ENCODE measurements at regions not wholly inside any gene's neighbourhood (a gene's known extent, or its start where the extent isn't known, plus 50 kb on each side); places are given as distances from the start of the nearest gene placed in this dataset.

DNA sequence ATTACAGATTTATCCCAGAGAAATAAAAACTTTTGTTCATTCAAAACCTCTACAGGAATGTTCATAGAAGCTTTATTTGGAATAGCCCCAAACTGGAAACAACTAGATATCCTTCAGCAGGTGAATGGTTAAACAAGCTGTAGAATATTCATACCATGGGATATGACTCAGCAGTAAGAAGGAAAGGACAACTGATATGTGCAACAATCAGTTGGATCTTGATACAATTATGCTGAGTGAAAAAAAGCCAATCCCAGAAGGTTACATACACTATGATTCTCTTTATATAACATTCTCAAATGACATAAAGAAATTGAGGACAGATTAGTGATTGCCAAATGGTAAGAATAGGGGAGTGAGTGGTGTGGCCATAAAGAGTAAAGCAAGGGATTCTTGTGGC is 376.7 kb downstream of the S1PR1 start:
- H3K4me3 Mint-ChIP-seq, result no peak overlapping the region
- peaks cover 5% of the 10 kb centered on the region for H3K36me3 Mint-ChIP-seq
- peaks cover 10% of the 10 kb centered on the region for H3K27me3 Mint-ChIP-seq
- no peaks in the 10 kb centered on the region for H3K4me1 Mint-ChIP-seq (ENCODE audit: low read depth)
- peaks cover 14% of the 10 kb centered on the region for H3K9me3 Mint-ChIP-seq (ENCODE audit: low read depth)
- no peak overlapping the region for H3K27ac Mint-ChIP-seq

DNA sequence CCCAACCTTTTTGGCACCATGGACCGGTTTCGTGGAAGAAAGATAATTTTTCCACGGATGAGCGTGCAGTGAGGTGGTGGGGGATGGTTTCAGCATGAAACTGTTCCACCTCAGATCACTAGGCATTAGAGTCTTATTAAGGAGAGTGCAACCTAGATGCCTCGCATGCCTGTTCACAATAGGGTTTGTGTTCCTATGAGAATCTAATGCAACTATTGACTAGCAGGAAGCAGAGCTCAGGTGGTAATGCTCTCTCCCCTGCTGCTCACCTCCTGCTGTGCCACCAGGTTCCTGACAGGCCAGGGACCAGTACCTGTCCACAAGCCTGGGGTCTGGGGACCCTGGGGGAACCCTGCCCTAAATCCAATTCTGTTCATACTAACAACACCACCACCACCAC is 377.8 kb downstream of the OLFM3 start:
- Mint-ChIP-seq H3K4me3 (no peak overlapping the region), H3K27ac (no peak overlapping the region), H3K27me3 (peaks cover 5% of the 10 kb centered on the region), H3K9me3 (ENCODE audit: low read depth) (no peaks in the 10 kb centered on the region), H3K4me1 (ENCODE audit: low read depth) (no peaks in the 10 kb centered on the region), H3K36me3 (no peaks in the 10 kb centered on the region)

DNA sequence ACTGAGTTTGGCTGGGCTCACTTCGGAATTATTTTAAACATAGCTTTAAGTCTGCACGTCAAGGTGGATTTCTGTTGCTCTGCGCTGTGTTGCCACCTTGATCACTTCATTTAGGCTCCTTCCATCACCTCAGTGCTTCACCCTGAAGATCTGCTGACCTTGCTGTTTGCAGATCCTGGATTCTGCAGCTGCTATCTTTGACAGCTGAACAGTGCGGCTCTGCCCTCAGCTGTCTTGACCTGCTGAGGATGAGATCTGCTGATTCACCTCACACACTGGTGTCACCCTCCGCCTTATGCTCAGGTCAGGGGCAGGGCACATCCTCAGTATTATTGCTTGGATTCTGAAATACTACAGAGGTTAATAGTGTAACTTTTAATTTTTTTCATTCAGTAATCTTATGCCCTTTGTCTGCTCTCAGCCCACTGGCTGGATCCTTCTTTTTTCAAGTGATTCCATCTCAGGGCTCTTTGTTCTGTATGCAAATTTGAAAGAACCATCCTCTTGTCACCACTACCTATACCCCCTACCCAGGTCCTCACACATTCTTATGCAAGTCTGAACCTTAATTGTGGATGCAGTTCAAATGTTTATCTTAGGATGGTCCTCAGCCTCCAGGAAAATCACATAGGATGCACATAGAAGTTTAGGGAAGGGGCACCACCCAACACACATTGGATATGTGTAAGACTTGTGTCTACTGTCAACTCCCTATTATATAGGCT is 364.0 kb downstream of the OLFM3 start:
- H3K9me3 Mint-ChIP-seq (ENCODE audit: low read depth), result no peaks in the 10 kb centered on the region
- no peaks in the 10 kb centered on the region for H3K36me3 Mint-ChIP-seq
- H3K4me3 Mint-ChIP-seq, result no peak overlapping the region
- no peaks in the 10 kb centered on the region for H3K4me1 Mint-ChIP-seq (ENCODE audit: low read depth)
- no peak overlapping the region for H3K27ac Mint-ChIP-seq
- no peaks in the 10 kb centered on the region for H3K27me3 Mint-ChIP-seq

DNA sequence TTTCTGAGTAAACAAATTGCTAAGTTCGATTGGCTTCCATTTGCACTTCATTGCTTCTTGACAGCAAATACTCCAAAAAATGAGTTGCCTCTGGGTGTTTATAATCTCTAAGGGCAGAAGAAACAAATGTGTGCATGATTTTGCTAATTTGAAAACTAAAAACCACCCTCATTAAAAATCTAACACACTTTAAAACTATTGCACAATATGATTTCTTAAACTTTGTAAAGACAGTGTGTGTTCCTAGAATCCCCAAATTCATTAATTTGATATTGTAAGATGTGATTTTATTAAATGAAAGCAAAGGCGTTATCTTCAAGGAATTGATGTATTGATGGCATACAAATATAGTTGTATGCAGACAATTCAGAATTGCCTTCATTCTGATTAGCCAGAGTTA is 350.9 kb downstream of the OLFM3 start:
- no peak overlapping the region for H3K27ac Mint-ChIP-seq
- no peaks in the 10 kb centered on the region for H3K36me3 Mint-ChIP-seq
- no peaks in the 10 kb centered on the region for H3K4me1 Mint-ChIP-seq (ENCODE audit: low read depth)
- H3K9me3 Mint-ChIP-seq (ENCODE audit: low read depth), result peaks cover 4% of the 10 kb centered on the region
- peaks cover 9% of the 10 kb centered on the region for H3K27me3 Mint-ChIP-seq
- no peak overlapping the region for H3K4me3 Mint-ChIP-seq

DNA sequence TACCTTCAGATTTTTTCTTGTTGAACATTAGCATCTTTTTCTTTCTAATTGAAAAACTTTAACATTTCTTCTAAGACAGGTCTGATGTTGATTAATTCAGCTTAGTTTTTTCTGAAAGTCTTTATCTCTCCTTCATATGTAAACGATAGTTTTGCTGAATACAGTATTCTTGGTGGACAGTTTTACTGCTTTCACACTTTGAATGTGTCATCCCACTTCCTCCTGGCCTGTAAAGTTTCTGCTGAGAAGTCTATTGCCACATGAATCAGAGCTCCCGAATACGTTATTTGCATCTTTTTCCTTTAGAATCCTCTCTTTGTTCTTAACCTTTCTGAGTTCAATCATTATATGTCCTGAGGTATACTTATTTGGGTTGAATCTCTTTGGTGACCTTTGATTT is 344.2 kb downstream of the OLFM3 start:
- Mint-ChIP-seq H3K4me3 (no peak overlapping the region), H3K4me1 (ENCODE audit: low read depth) (no peaks in the 10 kb centered on the region), H3K27me3 (peaks cover 9% of the 10 kb centered on the region), H3K36me3 (no peaks in the 10 kb centered on the region), H3K27ac (no peak overlapping the region), H3K9me3 (ENCODE audit: low read depth) (peaks cover 14% of the 10 kb centered on the region)

DNA sequence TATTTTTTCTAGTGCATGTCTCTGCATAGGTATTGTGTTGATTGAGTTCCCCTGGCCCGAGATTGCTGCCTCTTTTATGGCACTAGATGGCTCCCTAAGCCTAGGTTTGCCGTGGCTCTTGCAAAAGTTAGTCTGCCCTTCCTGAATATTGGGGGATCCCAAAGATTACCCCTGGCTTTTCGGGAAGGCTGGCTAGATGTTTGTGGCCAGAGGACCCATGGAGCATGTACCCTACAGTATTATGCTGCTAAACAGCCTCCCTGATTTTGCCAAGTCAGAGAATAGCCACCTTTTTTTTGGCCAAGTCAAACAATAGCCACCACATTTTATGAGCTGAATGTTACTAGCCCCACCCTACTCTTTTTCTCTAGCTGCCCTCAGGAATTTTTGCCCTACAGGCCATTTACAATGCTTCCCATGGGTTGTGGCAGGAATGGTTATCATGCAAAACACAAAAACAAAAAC is 343.2 kb downstream of the OLFM3 start:
- Mint-ChIP-seq H3K27ac (no peak overlapping the region), H3K36me3 (no peaks in the 10 kb centered on the region), H3K4me3 (no peak overlapping the region), H3K9me3 (ENCODE audit: low read depth) (peaks cover 14% of the 10 kb centered on the region), H3K4me1 (ENCODE audit: low read depth) (no peaks in the 10 kb centered on the region), H3K27me3 (peaks cover 9% of the 10 kb centered on the region)

DNA sequence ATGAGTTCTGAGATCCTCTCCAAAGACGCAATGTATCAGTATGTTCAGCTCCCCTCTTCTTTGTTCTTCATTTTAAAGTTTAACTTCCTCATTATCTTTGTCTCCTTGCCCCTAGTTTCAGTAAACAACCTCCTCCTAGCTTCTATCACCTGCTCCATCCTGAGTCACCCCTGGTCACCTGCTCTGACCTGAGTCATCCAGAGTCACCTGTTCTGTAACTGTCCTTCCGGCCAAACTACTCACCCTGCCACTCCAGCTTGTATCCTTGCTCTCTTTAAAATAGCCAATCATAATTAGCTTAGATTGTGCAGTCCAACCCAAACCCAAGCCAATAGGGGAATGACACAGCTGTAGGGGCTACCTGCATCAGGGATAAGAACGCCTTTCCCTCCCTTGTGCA is 332.0 kb downstream of the OLFM3 start:
- Mint-ChIP-seq H3K4me1 (ENCODE audit: low read depth) (no peaks in the 10 kb centered on the region), H3K36me3 (no peaks in the 10 kb centered on the region), H3K9me3 (ENCODE audit: low read depth) (peaks cover 36% of the 10 kb centered on the region), H3K27me3 (no peaks in the 10 kb centered on the region), H3K4me3 (no peak overlapping the region), H3K27ac (no peak overlapping the region)

DNA sequence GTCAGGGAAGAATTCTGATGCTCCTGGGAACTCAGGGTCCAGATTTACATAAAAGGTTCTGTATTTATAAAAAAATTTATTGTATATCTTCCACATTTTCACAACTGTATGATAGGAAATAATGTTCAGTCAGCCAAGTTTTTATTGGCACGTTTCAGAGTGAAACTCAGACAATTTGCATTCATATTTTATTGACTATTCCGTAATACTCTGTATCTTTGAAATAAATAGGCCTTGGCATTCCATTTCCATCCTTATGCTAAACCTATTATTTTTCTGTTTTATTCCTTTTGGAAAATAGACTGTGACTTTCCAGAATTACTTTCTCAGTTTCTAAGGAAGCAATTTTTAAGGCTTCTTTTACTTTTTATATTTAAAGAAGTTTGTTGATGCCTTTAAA is 329.0 kb downstream of the OLFM3 start:
- Mint-ChIP-seq H3K27ac (no peak overlapping the region), H3K27me3 (no peaks in the 10 kb centered on the region), H3K4me3 (no peak overlapping the region), H3K9me3 (ENCODE audit: low read depth) (peaks cover 24% of the 10 kb centered on the region), H3K4me1 (ENCODE audit: low read depth) (no peaks in the 10 kb centered on the region), H3K36me3 (no peaks in the 10 kb centered on the region)

DNA sequence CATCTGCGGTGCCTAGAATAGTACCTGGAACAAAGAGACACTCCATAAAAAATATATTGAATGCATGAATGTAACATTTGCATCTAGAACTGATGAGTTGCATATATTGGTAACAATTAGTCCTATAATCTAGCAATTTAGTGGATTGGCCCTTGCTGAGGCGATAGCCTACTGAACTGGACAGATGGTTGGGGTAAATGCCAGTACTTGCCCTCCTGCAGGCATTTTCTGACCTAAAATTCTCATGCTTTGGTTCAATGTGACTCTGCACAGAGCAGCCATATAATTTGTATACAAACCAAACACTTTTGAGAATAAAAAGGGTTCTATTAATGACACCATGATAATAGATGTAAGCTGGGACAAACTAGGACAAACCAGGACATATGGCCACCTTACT is 313.6 kb downstream of the OLFM3 start:
- Mint-ChIP-seq H3K9me3 (ENCODE audit: low read depth) (no peaks in the 10 kb centered on the region), H3K4me3 (no peak overlapping the region), H3K36me3 (no peaks in the 10 kb centered on the region), H3K4me1 (ENCODE audit: low read depth) (no peaks in the 10 kb centered on the region), H3K27ac (no peak overlapping the region), H3K27me3 (peaks cover 2% of the 10 kb centered on the region)

DNA sequence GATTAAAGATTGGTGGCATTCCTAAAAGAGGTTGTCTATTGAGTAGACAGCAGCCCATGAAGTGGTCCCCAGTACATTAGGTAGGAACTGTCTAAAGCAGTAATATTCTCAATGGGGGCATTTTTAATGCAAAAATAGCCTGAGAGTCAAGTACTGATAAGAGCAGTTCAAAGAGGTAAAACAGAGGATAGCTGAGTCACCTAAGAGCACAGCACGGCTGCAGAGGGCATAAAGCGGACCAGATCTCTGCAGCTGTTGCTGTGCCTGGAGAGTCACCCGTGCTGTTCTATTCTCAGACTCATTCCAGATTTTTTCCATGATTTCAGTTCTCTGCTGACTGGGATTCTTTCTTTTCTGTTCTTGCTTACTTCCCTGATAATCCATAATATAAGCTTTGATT is 313.2 kb downstream of the OLFM3 start:
- Mint-ChIP-seq H3K27me3 (peaks cover 2% of the 10 kb centered on the region), H3K27ac (no peak overlapping the region), H3K4me3 (no peak overlapping the region), H3K36me3 (no peaks in the 10 kb centered on the region), H3K4me1 (ENCODE audit: low read depth) (no peaks in the 10 kb centered on the region), H3K9me3 (ENCODE audit: low read depth) (no peaks in the 10 kb centered on the region)

DNA sequence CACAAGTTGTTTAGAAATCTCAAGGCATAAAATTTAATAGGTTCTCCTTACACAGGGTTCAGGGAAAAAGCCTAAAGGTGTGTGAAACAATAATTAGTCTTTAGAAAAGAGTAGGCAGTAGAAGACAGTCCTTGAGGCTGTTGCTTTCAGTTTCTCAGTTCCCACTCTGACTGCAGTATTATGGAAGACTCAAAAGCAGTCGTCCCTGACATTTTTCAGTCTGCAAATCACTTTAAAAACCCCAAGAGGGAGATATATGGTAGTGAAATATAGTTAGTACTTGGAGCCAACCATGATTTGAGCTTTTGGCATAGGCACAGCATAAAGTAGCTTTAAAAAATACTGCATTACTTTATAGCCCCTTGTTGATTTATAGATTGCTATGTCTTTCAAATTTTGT is 299.7 kb downstream of the OLFM3 start:
- Mint-ChIP-seq H3K4me1 (ENCODE audit: low read depth) (no peaks in the 10 kb centered on the region), H3K27me3 (peaks cover 6% of the 10 kb centered on the region), H3K36me3 (no peaks in the 10 kb centered on the region), H3K9me3 (ENCODE audit: low read depth) (no peaks in the 10 kb centered on the region), H3K27ac (no peak overlapping the region), H3K4me3 (no peak overlapping the region)

DNA sequence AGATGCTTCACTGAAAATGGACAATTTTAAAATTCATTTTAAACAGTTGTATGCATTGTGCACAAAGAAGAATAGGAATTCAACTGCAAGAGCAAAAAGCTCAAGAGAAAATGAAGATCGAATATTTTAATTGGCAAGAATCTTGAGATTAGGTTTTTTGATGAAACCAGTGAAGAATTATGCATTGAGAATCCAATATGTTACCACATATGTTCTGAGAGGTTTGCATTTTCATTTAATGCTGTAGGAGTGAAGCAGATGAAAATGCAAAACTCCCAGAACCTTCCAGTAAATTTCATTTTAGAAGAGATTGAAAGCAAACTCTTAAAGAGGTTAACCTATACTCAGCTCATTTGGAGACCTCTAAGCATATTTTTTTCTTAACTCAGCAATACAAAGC is 298.0 kb downstream of the OLFM3 start:
- no peaks in the 10 kb centered on the region for H3K36me3 Mint-ChIP-seq
- H3K9me3 Mint-ChIP-seq (ENCODE audit: low read depth), result no peaks in the 10 kb centered on the region
- H3K27ac Mint-ChIP-seq, result no peak overlapping the region
- no peaks in the 10 kb centered on the region for H3K4me1 Mint-ChIP-seq (ENCODE audit: low read depth)
- H3K4me3 Mint-ChIP-seq, result no peak overlapping the region
- H3K27me3 Mint-ChIP-seq, result peaks cover 10% of the 10 kb centered on the region

DNA sequence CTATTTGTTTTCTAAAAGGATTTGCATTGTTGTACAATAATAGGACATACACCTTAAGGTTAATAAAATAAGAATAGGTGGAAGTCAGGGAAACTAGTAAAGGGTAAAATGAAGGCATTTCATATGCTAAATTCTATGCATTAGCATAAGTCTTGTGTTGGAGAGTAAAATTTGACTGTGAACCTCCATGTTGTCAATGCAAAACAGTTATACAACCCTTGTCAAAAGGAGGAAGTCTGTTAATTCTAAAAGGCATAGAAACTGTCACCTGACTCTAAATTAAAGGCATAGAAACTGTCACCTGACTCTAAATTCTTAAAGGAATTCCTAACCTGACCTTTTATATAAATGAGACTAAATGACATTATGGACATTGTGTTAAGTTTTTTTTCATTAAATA is 291.8 kb downstream of the OLFM3 start:
- Mint-ChIP-seq H3K4me3 (no peak overlapping the region), H3K9me3 (ENCODE audit: low read depth) (no peaks in the 10 kb centered on the region), H3K36me3 (no peaks in the 10 kb centered on the region), H3K4me1 (ENCODE audit: low read depth) (no peaks in the 10 kb centered on the region), H3K27me3 (peaks cover 5% of the 10 kb centered on the region), H3K27ac (no peak overlapping the region)

DNA sequence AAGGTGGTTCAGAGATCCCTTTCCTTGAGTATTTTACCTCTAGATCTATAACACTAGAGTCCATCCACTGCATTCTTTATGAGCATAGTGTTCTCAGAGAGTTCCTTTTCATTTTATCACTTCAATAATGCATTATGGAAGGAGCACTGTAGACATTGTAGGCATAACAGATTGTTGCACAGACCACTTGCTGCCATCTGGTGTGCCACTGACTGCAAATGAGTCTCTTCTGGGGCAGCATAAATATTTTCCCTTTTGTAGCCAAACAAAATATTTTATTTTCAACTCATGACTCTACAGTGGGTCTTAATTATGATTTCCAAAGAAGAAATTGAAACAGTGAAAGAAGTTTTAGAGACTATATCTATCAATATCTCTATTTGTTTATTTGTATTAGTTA is 290.4 kb downstream of the OLFM3 start:
- Mint-ChIP-seq H3K4me3 (no peak overlapping the region), H3K9me3 (ENCODE audit: low read depth) (no peaks in the 10 kb centered on the region), H3K27ac (no peak overlapping the region), H3K27me3 (peaks cover 5% of the 10 kb centered on the region), H3K36me3 (no peaks in the 10 kb centered on the region), H3K4me1 (ENCODE audit: low read depth) (no peaks in the 10 kb centered on the region)

DNA sequence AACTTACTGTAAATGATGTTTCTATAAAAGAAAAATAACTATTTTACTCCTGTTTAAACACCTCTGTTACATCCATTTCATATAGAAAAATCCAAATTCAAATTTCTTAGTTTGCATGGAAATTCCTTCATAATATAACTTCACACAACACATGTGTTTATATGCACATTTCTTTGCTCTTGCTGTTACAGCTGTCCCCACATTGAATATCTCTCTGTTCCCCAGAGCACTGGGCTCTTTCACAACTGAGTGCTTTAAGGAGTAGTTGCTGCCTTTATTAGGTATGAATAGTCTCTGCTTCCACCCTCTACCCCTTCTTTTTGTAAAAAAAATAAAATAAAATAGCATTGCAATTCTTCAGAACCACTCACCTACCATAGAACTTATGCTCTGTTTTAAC is 287.0 kb downstream of the OLFM3 start:
- H3K9me3 Mint-ChIP-seq (ENCODE audit: low read depth), result no peaks in the 10 kb centered on the region
- H3K27me3 Mint-ChIP-seq, result peaks cover 3% of the 10 kb centered on the region
- H3K4me3 Mint-ChIP-seq, result no peak overlapping the region
- no peak overlapping the region for H3K27ac Mint-ChIP-seq
- no peaks in the 10 kb centered on the region for H3K36me3 Mint-ChIP-seq
- no peaks in the 10 kb centered on the region for H3K4me1 Mint-ChIP-seq (ENCODE audit: low read depth)

DNA sequence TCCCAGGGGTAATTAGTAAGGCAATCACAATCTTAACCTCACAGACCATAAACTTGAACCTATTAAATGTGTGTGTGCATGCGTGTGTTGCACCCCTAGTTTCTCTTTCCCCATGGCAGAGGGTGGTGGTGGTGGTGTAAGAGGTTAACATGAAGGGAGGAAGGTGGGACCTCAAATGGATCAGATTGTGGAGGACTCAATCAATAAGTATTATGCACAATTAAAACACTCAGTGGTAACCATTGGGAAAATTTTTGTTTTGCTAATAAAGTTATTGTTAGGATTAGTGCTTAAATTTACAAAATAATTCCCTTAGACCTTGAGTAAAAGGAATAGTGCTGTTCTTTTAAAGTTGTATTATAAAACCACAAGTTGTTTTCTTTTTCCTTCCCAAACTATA is 283.0 kb downstream of the OLFM3 start:
- Mint-ChIP-seq H3K27me3 (peaks cover 3% of the 10 kb centered on the region), H3K4me3 (no peak overlapping the region), H3K36me3 (no peaks in the 10 kb centered on the region), H3K9me3 (ENCODE audit: low read depth) (no peaks in the 10 kb centered on the region), H3K4me1 (ENCODE audit: low read depth) (no peaks in the 10 kb centered on the region), H3K27ac (no peak overlapping the region)

All from activated naive CD8-positive, alpha-beta T cell (primary cell).